HepG2 (cell line): ENCODE measurements at regions not wholly inside any gene's neighbourhood (a gene's known extent, or its start where the extent isn't known, plus 50 kb on each side); places are given as distances from the start of the nearest gene placed in this dataset.
A peak's percentile ranks its signal among the peaks of the same experiment; 100 is the strongest.

ENCODE experiments used
- ATAC-seq: fragments of 200-7000 bp; cut with Tn5 transposase; 3 replicates; pipeline ENCODE4 v1.9.1; 2020; ENCODE audit warnings: mild to moderate bottlenecking, moderate library complexity
- BruUV-seq: library from RNA; stranded (reverse); fragments of 400-500 nt; replicated peaks from 2 replicates; lab custom pipeline; 2021; lab: Mats Ljungman, UMichigan
- CTCF ChIA-PET: fragments of 300-600 bp; formaldehyde crosslinking; extraction: SDS; loops from one replicate; lab custom pipeline; 2021; ENCODE audit warnings: low total read pairs, inconsistent platforms, low intra/inter-chr PET ratio; lab: Yijun Ruan, JAX
- POLR2A ChIA-PET: fragments of 350-600 bp; sonication (Branson Sonifier 250); formaldehyde crosslinking; loops from one replicate; lab custom pipeline; 2020; ENCODE audit warnings: antibody characterized with exemption, inconsistent platforms; lab: Yijun Ruan, JAX
- DNase-seq: peaks from one replicate; pipeline ENCODE4 v3.0.0-alpha.2; 2015; ENCODE audit warnings: low spot score
- FAIRE-seq: peaks from 3 replicates; lab custom pipeline; 2011; peaks lifted over from hg19 to GRCh38; lab: Jason Lieb, UNC
- H2AFZ ChIP-seq: one replicate; pipeline ENCODE4 v1.6.1; 2011; ENCODE audit warnings: low read length, inconsistent platforms
- H3K27ac ChIP-seq: fragments of 300-600 bp; 3 replicates; pipeline ENCODE4 v1.8.0; 2011; ENCODE audit warnings: mixed run types, mild to moderate bottlenecking, mixed read lengths, low read length, inconsistent platforms; ENCODE audit not compliant: insufficient read depth; ENCODE audit errors: extremely low read length
- H3K27me3 ChIP-seq, 2 experiments: fragments of 200-600 bp in 1 of 2; 2 replicates in 1 of 2; 3 replicates in 1 of 2; pipeline versions ENCODE4 v1.6.0 to v1.8.0; 2011; ENCODE audit warnings: low read length in 2 of 2, mild to moderate bottlenecking in 2 of 2, moderate library complexity in 2 of 2, inconsistent platforms in 1 of 2; ENCODE audit not compliant: insufficient read depth in 2 of 2, control insufficient read depth in 1 of 2
- H3K36me3 ChIP-seq, 2 experiments: fragments of 200-600 bp in 1 of 2; replicated peaks in 1 of 2; 2 replicates in 1 of 2; 3 replicates in 1 of 2; pipeline versions ENCODE4 v1.5.1 to v1.8.0; 2011; ENCODE audit warnings: low read length in 2 of 2, inconsistent platforms in 1 of 2; ENCODE audit not compliant: insufficient read depth in 2 of 2, control insufficient read depth in 1 of 2
- H3K4me1 ChIP-seq: 2 replicates; pipeline ENCODE4 v1.5.1; 2012; ENCODE audit warnings: low read length, inconsistent platforms; ENCODE audit not compliant: insufficient read depth
- H3K4me2 ChIP-seq: 2 replicates; pipeline ENCODE4 v1.6.0; 2011; ENCODE audit warnings: low read depth, low read length, inconsistent platforms
- H3K4me3 ChIP-seq, 3 experiments: fragments of 200-600 bp in 1 of 3; sonication (generic), shearing (Covaris generic) in 1 of 3; replicated peaks in 1 of 3; 2 replicates each; pipeline ENCODE4 v1.5.1; 2011 to 2016; ENCODE audit warnings: low read length in 3 of 3, inconsistent platforms in 2 of 3, low read depth in 2 of 3, mild to moderate bottlenecking in 2 of 3, control low read depth in 1 of 3, mixed read lengths in 1 of 3; ENCODE audit not compliant: insufficient read depth in 1 of 3
- H3K79me2 ChIP-seq: one replicate; pipeline ENCODE4 v1.6.1; 2011; ENCODE audit warnings: low read length, inconsistent platforms; ENCODE audit not compliant: insufficient read depth
- H3K9ac ChIP-seq: 2 replicates; pipeline ENCODE4 v1.6.0; 2011; ENCODE audit warnings: mild to moderate bottlenecking, low read depth, low read length, inconsistent platforms; ENCODE audit not compliant: insufficient read depth
- H3K9me3 ChIP-seq: 2 replicates; pipeline ENCODE4 v1.5.1; 2012; ENCODE audit warnings: mild to moderate bottlenecking, low read length
- H4K20me1 ChIP-seq: 2 replicates; pipeline ENCODE4 v1.6.0; 2011; ENCODE audit warnings: inconsistent platforms, mild to moderate bottlenecking, low read length, moderate library complexity; ENCODE audit not compliant: insufficient read depth
- CREB1 ChIP-seq, 2 experiments: fragments of 450-650 bp in 1 of 2; IDR thresholded peaks; 2 replicates each; pipeline ENCODE4 v1.6.1; 2016 to 2017; ENCODE audit warnings: control low read depth in 1 of 2, mild to moderate bottlenecking in 1 of 2, missing compliant biosample characterization in 1 of 2, missing genetic modification characterization in 1 of 2
- EHMT2 ChIP-seq: fragments of 200-600 bp; sonication (generic); IDR thresholded peaks from 2 replicates; pipeline ENCODE4 v1.7.0; 2017; ENCODE audit warnings: antibody characterized with exemption, low read depth, low read length, borderline replicate concordance
- ERF ChIP-seq: IDR thresholded peaks from 2 replicates; pipeline ENCODE4 v1.6.1; 2018; ENCODE audit warnings: missing biosample characterization, missing genetic modification reagents
- FOXK2 ChIP-seq: fragments of 450-650 bp; IDR thresholded peaks from 2 replicates; pipeline ENCODE4 v1.6.1; 2016
- HNRNPH1 ChIP-seq: fragments of 200-400 bp; formaldehyde crosslinking; optimal IDR thresholded peaks from 2 replicates; pipeline ENCODE3; 2017; ENCODE audit warnings: mild to moderate bottlenecking, low read depth, low read length
- MBNL3 ChIP-seq: fragments of 250-450 bp; sonication (Bioruptor Pico); conservative IDR thresholded peaks from 2 replicates; pipeline ENCODE4 v1.8.0; 2022; ENCODE audit warnings: mild to moderate bottlenecking, inconsistent platforms
- NAIF1 ChIP-seq: sonication (generic); formaldehyde crosslinking; IDR thresholded peaks from 2 replicates; pipeline ENCODE4 v1.5.0; 2020; ENCODE audit warnings: mild to moderate bottlenecking, missing genetic modification reagents, borderline replicate concordance
- POLR2G ChIP-seq: fragments of 200-400 bp; formaldehyde crosslinking; IDR thresholded peaks from 2 replicates; pipeline ENCODE4 v1.6.1; 2018; ENCODE audit warnings: mild to moderate bottlenecking, low read depth, low read length, moderate library complexity
- RFX3 ChIP-seq: IDR thresholded peaks from 2 replicates; pipeline ENCODE4 v1.6.1; 2016; ENCODE audit warnings: missing biosample characterization, missing genetic modification reagents
- SP2 ChIP-seq: sonication (generic); formaldehyde crosslinking; IDR thresholded peaks from 2 replicates; pipeline ENCODE4 v1.5.1; 2020; ENCODE audit warnings: mild to moderate bottlenecking, missing genetic modification reagents
- TFAP4 ChIP-seq: sonication (generic); IDR thresholded peaks from 2 replicates; pipeline ENCODE4 v1.6.1; 2016; ENCODE audit warnings: low read depth, borderline replicate concordance
- ZFP37 ChIP-seq: sonication (generic); formaldehyde crosslinking; IDR thresholded peaks from 2 replicates; pipeline ENCODE4 v1.4.0; 2020; ENCODE audit warnings: missing genetic modification reagents, borderline replicate concordance
- ZNF235 ChIP-seq: sonication (generic); formaldehyde crosslinking; IDR thresholded peaks from 2 replicates; pipeline ENCODE4 v1.8.1; 2023; ENCODE audit warnings: mild to moderate bottlenecking, missing genetic modification reagents, borderline replicate concordance
- ZNF570 ChIP-seq: sonication (generic); formaldehyde crosslinking; IDR thresholded peaks from 2 replicates; pipeline ENCODE4 v1.4.0; 2020; ENCODE audit warnings: mild to moderate bottlenecking, missing genetic modification reagents, borderline replicate concordance
- ZNF607 ChIP-seq: sonication (generic); formaldehyde crosslinking; IDR thresholded peaks from 2 replicates; pipeline ENCODE4 v1.5.1; 2020; ENCODE audit warnings: missing genetic modification reagents, mild to moderate bottlenecking, borderline replicate concordance
- ZNF713 ChIP-seq: sonication (generic); formaldehyde crosslinking; IDR thresholded peaks from 2 replicates; pipeline ENCODE4 v1.4.0; 2020; ENCODE audit warnings: mild to moderate bottlenecking, missing genetic modification reagents
- WGBS: methylation state at CpG from one replicate; pipeline ENCODE4 v1.1.6; 2017; ENCODE audit warnings: low lambda C conversion rate; 5-methylcytosine and 5-hydroxymethylcytosine counted together
- in situ Hi-C: cut with HindIII; loops from 2 replicates; pipeline ENCODE4 v1.10.0; 2017; ENCODE audit warnings: low pct_unique_long_range_greater_than_20kb; ENCODE audit not compliant: extremely low pct_ligation_motif_present
- intact Hi-C: fragments of 100-400 bp; cut with micrococcal nuclease; formaldehyde crosslinking; loops from one replicate; pipeline ENCODE4 v1.10.0; 2022; ENCODE audit not compliant: unreplicated experiment
- TF ChIP-seq, protein P1 (sequence below): sonication (generic); formaldehyde crosslinking; IDR thresholded peaks from 2 replicates; pipeline ENCODE4 v1.4.0; 2020; ENCODE audit warnings: mild to moderate bottlenecking, missing genetic modification reagents

GRCh38 chr10:2214092-2214491, 476.8 kb upstream of the ADARB2 start:
- H3K79me2 ChIP-seq = no peaks in the 10 kb centered on the region
- ATAC-seq (no peak), DNase-seq (no peak)
- no peak overlapping the region for H2AFZ ChIP-seq
- no TSS peak for BruUV-seq
- WGBS = 43% methylated on average over 11 of the region's 12 CpGs
- H3K9me3 ChIP-seq = no peaks in the 10 kb centered on the region
- H3K9ac ChIP-seq = no peak overlapping the region
- in situ Hi-C loops = no loop called here
- H3K4me3 ChIP-seq = no peak overlapping the region
- TF ChIP-seq MBNL3 (CRISPR knock-in tag) (no peak), NAIF1 (no peak), CREB1 (IDR thresholded peaks at IDR 0.05) (0 out of 2 replicates have a peak, but pooled peaks have one; percentile 16), CREB1 (CRISPR knock-in tag; IDR thresholded peaks at IDR 0.05) (no peak)
- TF ChIP-seq, all 625 proteins: peak for 1
- Histone ChIP-seq H4K20me1 (no peaks in the 10 kb centered on the region), H3K27me3 (no peaks in the 10 kb centered on the region), H3K27ac (no peak overlapping the region), H3K36me3 (no peaks in the 10 kb centered on the region), H3K4me2 (no peak overlapping the region), H3K4me1 (no peaks in the 10 kb centered on the region)
- FAIRE-seq = no peak
- ChIA-PET CTCF (no interaction called here), POLR2A (no interaction called here)
- intact Hi-C loops = no loop called here

GRCh38 chr10:2212244-2212834, 475.0 kb upstream of the ADARB2 start:
- intact Hi-C loops (no loop called here), in situ Hi-C loops (no loop called here)
- no peak overlapping the region for H3K4me3 ChIP-seq
- no peaks in the 10 kb centered on the region for H3K36me3 ChIP-seq
- no peaks in the 10 kb centered on the region for H3K9me3 ChIP-seq
- CTCF ChIA-PET = no interaction called here
- H3K9ac ChIP-seq = no peak overlapping the region
- BruUV-seq = no TSS peak
- H3K79me2 ChIP-seq = no peaks in the 10 kb centered on the region
- ATAC-seq = no peak
- H4K20me1 ChIP-seq = no peaks in the 10 kb centered on the region
- DNase-seq = no peak
- WGBS = 51% methylated on average over 10 of the region's 11 CpGs
- H3K4me1 ChIP-seq = no peaks in the 10 kb centered on the region
- FAIRE-seq = no peak
- POLR2A ChIA-PET = no interaction called here
- TF ChIP-seq TFAP4 (no peak), ZNF235 (CRISPR knock-in tag) (no peak), EHMT2 (no peak), ZNF607 (CRISPR knock-in tag) (no peak), ZFP37 (CRISPR knock-in tag) (no peak), ZNF713 (CRISPR knock-in tag) (no peak), RFX3 (CRISPR knock-in tag) (no peak), SP2 (CRISPR knock-in tag) (no peak), FOXK2 (no peak), ZNF570 (no peak), CREB1 (IDR thresholded peaks at IDR 0.05) (no peak), CREB1 (CRISPR knock-in tag; IDR thresholded peaks at IDR 0.05) (no peak), ERF (CRISPR knock-in tag) (no peak), HNRNPH1 (no peak), POLR2G (no peak)
- TF ChIP-seq, protein P1, sequence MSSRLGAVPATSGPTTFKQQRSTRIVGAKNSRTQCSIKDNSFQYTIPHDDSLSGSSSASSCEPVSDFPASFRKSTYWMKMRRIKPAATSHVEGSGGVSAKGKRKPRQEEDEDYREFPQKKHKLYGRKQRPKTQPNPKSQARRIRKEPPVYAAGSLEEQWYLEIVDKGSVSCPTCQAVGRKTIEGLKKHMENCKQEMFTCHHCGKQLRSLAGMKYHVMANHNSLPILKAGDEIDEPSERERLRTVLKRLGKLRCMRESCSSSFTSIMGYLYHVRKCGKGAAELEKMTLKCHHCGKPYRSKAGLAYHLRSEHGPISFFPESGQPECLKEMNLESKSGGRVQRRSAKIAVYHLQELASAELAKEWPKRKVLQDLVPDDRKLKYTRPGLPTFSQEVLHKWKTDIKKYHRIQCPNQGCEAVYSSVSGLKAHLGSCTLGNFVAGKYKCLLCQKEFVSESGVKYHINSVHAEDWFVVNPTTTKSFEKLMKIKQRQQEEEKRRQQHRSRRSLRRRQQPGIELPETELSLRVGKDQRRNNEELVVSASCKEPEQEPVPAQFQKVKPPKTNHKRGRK (CRISPR knock-in tag) = no peak
- H3K27ac ChIP-seq = no peak overlapping the region
- no peaks in the 10 kb centered on the region for H3K27me3 ChIP-seq
- H2AFZ ChIP-seq = no peak overlapping the region
- no peak overlapping the region for H3K4me2 ChIP-seq
